NCI-H82 (cell line): ENCODE measurements at regions not wholly inside any gene's neighbourhood (a gene's known extent, or its start where the extent isn't known, plus 50 kb on each side); places are given as distances from the start of the nearest gene placed in this dataset.
"Not testable (repeated sequence)": the region's sequence is repeated elsewhere in the genome, so short reads cannot be mapped to it uniquely, and the experiment has no call there.

Source experiments
- DNase-seq: peaks from one replicate; lab custom pipeline; 2025; lab: John Stamatoyannopoulos, UW

DNA sequence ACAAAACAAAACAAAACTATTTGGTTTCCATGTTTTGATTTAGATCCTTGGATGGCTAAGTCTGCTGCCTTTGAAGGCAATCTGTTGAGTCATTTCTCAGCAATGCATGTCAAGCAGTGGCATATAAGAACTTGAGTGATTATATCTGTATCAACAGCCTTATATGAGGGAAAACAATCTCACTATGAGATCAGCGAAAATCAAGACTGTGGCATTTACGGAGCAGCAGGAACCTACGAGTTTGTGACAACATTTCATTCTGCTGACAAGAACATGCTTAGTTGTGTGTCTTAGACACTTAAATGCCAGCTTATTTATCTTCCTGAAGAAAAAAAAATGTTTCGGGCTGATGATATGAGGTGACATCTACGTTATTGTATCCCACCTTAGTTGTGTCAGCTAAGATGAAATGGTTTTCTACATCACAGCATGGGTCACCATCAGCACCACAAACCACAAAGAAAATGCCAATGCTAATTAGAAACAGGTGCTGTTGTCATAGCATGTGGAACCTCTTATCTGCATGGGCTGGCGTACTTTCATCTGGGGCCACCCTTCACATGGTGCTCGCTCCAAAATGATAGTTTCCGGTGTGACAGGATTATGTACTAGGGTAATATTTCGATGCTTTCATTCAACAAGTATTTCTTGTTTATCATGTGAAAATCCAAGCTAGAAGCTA, 1085.5 kb downstream of the SORCS1 start:
- DNase-seq: no peak

DNA sequence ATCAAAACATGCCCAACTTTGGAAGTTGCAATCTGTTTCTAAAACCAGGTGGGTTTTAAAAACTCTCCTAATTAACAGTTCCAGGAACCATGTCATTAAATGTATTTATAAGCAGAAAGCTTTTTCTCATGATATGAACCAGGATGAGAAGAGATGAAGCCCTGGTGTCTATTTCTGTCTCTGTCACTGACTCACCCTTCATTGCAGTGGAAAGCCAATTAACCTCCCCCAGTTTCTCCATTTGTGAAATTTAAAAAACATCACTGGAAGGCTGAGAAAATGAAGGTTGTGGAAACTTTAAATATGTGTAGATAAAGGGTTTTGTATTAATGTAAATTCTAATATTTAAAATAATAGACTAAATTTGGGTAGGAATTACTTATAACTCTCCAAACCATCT, 1088.0 kb downstream of the SORCS1 start:
- no peak for DNase-seq

DNA sequence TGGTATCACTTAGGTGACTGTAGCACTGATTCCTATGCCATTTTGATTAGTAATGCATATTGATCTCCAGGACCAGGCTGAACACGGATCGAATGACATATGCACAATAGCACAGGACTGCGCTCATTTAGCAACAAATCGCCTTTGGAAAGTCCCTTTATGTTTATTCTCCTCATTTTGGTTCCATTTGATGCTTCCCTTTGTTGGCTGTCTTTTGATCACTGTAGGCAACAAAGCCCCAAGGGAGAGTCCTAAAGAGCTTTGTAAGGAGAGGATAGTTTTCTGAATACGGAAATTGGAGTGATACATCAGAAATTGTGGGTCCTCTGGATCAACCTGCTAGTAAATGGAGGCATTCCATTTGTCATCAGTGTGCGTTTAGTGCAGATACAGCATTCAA, 1111.4 kb downstream of the SORCS1 start:
- no peak for DNase-seq

DNA sequence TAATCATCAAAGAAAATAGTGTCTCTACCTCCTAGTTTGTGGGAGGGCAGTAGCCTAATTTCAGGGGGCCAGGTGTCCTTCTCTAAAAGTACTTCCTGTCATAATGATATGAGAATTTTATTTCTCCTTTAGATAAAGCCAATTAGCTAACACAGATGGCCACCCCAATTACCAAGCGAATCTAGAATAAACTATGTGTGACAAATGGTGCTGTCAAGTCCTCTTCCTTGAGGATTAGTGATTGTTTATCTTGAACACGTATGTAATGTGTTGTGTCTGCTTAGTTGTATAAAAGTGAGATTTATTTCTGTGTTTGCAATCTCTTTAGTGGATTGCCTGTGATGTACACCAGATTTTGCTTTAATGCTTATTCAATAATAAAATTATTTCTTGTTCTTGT, 1120.0 kb downstream of the SORCS1 start:
- peak; percentile 67 for DNase-seq

DNA sequence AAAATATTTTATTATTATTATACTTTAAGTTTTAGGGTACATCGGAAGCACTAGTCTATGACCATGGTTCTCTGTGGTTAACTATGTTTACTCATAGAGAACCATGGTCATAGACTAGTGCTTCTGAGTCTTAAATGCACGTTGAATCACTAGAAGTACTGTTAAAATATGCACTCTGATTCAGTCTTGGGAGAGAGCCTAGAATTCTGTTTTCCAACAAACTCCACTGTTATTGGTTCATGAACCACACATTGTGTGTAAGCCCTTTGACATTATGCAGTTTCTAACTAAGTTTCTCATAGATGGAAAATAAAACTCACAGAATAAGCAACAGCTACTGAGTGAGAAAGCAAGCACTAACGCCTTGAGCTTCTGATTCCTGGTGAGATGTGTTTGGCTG, 1120.6 kb downstream of the SORCS1 start:
- DNase-seq: no peak

DNA sequence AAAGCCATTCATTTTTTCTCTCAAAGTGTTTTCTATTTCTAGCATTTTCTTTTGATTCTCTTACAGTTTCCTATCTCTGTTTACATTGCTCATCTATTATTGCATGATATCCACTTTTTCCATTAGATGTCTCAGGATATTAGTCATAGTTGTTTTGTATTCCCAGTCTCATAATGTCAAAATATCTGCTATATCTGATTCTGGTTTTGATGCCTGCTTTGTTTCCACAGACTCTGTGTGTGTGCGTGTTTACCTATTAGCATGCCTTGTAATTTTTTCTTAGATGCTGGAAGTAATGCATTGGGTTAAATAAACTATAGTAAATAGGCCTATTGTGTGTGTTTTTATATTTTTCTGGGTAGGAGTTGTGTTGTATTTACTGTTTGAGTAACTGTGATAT, 1126.3 kb downstream of the SORCS1 start:
- DNase-seq: no peak

DNA sequence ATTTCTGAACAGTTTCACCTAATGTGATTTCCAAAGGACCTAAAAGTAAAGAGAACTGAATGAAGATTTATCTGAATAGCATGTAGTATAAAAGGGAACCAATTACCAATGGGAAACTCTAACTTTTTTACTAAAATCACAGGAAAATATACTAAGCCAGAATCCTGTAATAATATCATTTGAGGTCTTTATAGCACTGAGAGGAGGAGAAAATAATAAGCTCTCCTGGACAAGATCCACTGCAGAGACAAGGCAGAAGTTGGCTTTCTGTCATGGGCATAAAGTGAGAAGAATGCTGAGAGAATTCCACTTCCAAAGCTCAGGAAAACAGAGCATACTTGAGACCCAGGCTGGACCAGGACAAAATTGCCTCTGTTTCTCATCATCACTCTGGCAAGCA, 1131.4 kb downstream of the SORCS1 start:
- DNase-seq: no peak

DNA sequence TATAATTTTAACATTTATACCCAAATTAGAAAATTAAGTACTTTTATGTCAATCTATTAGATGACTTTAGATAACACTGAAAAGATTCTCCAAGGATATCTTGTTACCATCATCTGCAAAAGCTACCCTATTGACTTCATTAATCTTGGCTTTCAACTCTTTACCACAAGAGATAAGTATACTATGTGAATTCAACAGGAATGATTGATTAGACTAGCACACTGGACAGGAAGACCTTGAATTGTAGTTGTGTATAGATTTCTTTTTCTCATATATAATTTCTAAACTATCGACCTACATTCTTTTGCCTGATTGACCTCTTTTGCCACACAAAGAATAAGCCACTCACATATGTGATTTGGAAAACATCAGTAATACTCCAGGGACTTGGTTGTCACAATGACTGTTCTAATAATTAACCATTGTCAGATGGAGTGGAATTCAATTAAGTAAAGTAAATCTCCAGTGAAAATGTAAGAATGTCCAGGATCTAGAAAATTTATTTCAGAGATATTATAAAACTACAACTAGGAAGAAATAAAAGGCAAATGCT, 1132.0 kb downstream of the SORCS1 start:
- DNase-seq: no peak

DNA sequence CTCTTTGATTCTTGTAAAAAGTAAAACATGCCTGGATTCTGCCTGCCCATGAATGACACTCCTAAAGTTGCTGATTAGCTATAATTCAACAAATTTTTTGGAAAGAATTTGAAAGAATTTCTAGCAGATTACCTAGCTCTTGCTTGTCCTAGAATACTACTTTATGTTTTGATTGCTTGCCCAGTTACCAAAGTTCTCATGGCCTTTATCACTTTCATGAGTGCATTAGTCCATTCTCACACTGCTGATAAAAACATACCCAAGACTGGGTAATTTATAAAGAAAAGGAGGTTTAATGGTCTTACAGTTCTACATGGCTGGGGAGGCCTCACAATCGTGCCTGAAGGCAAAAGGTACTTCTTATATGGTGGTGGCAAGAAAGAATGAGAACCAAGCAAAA, 1137.3 kb downstream of the SORCS1 start:
- DNase-seq: no peak

DNA sequence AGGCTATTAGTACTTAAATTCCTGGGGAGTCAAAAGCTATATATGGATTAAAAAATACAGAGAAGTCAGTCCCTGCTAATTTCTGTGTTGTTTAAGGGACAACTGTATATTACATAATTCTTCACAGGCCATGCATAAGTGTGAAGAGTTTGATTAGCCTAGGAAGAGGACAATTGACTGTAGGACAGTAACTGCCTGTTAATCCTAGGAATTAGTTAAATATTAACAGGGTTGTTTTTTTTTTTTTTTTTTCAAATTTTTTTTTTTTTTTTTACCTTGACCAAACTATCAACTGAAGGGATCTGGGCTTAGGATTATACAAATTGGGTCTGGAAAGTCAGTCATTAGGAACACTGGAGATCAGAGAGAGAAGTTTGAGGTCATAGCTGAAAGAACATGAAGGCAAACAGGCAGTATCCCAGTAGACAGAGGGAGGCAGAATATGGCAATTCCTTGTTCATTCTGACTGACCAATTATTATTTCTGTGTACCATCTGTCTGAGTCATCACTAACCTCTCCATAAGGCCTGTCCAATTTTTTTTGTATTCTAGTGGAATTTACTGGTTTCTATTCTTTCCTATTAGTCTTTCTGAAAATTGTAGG, 1139.2 kb downstream of the SORCS1 start:
- no peak for DNase-seq

DNA sequence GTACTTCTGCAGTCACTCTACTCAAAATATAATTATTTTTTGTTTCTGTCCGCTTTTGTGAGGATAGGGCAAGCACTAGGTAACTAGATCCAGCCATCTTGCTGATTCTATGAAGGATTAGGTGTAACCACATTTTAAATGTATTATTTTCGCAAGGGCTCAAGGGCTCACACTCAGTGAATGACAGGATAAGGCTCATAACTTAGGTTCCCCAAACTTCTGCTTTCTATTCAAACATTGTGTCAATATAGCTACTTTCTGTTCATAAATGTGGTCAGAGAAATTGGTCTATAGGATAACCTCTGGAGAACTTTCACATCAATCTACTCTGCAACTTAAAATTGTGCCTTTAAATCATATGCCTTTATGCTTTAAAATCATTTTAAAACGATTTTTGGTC, 1141.2 kb downstream of the SORCS1 start:
- DNase-seq: no peak

DNA sequence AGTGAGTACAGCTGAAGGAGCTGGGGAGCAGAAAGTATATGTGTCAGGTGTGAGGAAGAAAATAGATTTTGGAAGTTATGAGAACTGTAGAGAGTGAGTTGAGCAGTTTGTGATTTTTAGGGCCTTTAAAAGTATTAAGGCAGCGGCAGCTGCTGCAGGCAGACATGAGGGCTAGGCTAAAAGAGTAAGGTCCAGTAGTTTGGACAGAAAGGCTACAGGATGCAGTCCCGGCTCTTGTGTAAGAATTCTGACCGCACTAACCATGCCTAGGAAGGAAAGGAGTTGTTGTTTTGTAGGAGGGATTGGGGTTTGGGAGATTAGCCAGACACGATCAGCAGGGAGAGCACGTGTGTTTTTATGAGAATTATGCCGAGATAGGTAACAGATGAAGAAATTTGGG, 1144.9 kb downstream of the SORCS1 start:
- DNase-seq: not testable (repeated sequence)

DNA sequence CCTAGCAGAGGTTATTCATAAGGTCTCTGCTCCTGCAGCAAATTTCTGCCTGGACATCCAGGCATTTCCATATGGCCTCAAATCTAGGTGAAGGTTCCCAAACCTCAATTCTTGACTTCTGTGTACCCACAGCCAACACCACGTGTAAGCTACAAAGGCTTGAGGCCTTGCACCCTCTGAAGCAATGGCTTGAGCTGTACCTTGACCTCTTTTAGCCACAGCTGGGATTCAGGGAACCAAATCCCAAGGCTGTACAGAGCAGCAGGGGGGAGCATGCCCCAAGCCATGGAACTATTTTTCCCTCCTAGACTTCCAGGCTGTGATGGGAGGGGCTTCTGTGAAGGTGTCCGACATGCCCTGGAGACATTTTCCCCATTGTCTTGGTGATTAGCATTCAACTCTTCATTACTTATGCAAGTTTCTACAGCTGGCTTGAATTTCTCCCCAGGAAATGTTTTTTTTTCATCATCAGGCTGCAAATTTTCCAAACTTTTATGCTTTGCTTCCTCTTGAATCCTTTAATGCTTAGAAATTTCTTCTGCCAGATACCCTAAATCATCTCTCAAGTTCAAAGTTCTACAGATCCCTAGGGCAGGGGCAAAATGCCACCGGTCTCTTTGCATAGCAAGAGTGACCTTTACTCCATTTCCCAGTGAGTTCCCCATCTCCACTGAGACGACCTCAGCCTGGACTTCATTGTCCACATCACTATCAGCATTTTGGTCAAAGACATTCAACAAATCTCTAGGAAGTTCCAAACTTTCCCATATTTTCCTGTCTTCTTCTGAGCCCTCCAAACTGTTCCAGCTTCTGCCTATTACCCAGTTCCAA, 1148.9 kb downstream of the SORCS1 start:
- DNase-seq: not testable (repeated sequence)

DNA sequence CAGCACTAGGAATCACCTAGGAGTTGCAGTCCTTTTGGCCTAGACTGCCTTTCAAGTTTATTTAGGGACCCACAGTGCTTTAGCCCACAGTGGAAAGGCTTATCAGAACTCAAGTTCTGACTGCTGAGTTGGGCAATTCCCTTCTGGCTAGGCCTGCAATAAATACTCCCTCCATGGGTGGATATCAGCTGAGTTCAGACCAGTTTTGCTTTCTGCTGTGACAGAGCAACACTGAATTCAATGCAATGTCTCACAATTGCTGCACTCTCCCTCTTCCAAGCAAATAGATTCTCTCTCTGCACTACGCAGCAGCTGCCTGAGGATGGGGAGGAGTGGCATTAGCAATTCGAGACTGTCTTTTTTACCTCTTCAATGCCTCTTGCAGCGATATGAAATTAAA, 1153.3 kb downstream of the SORCS1 start:
- DNase-seq: no peak

DNA sequence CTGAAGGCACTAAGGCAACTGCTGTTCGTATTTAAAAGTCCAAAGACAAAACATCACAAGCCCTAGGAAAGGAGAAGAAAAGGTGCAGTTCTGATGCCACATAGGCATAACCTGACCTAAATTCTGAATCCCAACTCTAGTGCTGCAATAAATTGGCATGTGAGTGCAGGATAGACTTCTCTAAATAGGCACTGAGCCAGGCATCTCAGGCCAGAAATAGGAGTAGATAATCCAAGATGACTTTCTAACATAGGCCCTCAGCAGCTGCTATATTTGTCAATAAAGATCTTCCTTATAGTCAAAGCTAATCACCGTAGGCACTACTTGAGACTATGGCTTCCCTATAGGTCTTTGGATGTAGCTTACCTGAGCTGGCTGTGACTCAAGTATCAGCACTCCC, 1163.8 kb downstream of the SORCS1 start:
- no peak for DNase-seq

DNA sequence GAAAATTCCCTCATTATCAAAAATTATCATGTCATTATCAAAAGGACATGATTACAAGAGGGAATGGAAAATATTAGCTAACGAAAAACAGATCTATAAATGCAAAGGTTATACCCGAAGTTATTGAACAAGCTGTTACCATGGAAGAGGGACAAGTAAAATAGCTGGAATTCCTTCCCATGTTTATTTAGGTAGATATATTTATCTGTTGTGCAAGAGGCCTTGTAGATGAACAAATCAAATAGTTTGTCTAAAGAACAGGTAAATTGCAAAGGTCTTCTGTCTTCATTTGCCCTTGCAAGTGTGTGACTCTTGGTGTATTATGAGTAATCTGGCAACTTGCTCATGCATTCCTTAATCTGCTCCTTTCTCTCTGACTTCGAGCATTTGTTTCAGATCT, 1170.9 kb downstream of the SORCS1 start:
- DNase-seq: no peak

DNA sequence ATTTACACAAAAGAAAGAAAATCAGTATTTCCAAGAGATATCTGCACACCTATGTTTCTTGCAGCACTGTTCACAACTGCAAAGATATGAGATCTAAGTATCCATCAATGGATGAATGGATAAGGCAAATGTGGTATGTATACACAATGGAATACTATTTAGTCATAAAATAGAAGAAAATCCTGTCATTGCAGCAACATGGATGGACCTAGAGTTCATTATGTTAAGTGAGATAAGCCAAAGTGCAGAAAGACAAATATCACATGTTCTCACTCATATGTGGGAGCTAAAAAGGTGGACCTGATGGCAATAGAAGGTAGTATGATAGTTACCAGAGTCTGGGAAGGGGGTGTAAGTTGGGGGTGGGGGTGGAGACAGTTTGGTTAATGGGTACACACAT, 1171.6 kb downstream of the SORCS1 start:
- no peak for DNase-seq

DNA sequence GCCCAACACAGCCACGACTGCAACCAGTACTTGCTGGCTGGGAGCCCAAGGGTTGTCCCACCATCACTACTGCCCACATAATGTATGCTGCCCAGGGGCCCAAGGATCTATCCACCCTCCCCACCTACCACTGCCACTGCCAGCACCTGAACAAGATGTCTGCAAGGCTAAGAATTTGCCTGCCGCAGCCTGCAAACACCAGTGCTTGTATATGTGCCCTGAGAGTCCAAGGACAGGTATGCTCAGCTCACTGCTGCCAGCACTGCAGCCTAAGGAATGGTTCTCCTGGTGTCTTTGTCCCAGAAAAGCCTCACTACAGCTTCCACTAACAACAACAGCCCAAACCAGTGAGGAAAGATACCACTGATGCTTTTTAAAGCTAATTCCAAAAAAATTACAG, 1174.0 kb downstream of the SORCS1 start:
- no peak for DNase-seq

DNA sequence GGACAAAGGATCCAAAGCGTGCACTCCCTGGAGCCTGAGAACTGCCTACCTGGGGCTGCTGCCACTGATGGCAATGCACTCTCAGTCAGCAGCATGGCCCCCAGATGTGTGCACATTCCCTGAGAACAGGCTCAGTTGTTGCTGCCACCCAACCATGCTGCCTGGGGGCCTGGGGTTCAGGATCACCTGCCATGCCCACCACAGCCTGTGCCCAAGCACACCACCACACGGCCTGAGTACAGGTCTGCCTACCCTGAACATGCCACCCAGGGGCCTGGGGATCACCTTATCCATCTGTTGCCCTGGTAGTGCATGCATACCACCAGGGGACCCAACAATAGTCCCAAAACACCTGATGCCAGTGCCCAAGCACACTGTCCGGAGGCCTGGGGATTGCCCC, 1174.5 kb downstream of the SORCS1 start:
- no peak for DNase-seq

DNA sequence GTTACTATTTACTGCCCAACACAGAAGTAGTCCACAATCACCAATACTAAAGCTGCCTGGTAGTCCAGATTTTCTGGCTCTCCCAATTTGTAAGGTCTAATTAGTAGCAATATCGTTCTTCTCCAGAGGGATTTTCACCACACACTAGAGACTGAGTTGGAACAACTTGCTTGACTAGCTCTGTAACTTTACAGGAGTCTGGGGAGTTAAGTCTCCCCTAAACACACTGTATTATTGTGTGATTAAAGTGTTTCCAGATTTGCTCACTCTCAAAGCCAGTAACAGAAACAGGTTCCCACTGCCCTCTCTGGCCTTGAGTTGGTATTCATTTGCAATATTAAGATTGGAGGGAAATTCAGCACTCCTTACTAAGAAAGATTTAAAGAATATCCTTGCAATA, 1175.7 kb downstream of the SORCS1 start:
- DNase-seq: no peak

DNA sequence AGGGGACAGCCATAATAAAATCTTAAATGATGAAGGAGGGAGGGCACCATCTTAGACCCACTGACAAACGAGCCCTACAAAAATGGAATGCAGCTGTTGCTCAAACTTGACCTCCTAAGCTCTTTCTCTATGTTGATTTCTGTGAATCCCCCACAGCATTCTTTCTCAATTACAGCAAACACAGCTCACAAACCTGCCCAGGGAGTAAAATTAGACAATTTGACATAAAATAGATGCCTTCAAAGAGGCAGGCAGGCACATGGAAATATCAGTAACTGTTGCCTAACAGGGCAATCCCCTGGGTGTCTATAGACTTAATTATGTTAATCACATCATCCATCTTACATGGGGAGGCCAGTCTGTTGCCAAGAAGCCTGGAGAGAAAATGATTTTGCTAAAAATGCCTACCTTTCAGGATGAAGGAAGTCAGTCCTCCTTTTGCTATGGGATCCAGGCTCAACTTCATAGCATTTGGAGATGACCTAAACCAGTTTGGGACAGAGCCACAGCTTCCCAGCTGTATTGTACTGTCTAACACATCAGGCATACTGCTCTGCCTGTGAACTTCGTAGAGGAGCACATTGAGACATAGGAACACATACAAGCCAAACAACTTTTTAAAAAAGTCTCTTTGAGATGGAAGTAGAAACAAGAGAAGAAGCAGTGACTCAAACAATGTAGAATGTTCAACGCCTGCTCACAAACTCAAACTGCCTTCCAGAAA, 1177.4 kb downstream of the SORCS1 start:
- no peak for DNase-seq

DNA sequence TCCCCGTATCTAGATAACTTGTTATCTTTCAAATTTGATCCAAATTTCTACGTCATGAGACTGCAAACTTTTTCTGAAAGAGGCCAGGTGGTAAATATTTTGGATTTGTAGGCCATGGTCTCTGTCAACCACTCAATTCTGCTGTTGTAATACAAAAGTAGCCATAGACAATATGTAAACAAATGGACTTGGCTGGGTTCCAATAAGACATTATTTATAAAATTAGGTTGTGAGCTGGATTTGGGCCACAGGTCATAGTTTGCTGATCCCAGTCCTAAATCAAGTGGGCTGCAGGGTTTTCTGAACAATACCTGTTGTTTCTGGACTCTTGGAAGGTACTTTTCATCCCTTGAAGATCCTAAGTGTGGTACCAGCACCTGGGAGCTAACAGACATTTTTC, 1178.0 kb downstream of the SORCS1 start:
- DNase-seq: no peak
